SK-N-SH (cell line): ENCODE measurements at regions not wholly inside any gene's neighbourhood (a gene's known extent, or its start where the extent isn't known, plus 50 kb on each side); places are given as distances from the start of the nearest gene placed in this dataset.

Experiments used
- CTCF ChIA-PET: fragments of 300-600, 350-600 bp; formaldehyde crosslinking; extraction: SDS; loops from one replicate; lab custom pipeline; 2021; lab: Yijun Ruan, JAX
- POLR2A ChIA-PET: fragments of 350-600 bp; sonication (Branson Sonifier 250); formaldehyde crosslinking; extraction: SDS; loops from one replicate; lab custom pipeline; 2020; ENCODE audit warnings: antibody characterized with exemption, inconsistent platforms; lab: Yijun Ruan, JAX
- DNase-seq: peaks from one replicate; pipeline ENCODE4 v3.0.0; 2012
- H2AFZ ChIP-seq: fragments of 200-600 bp; sonication (generic); 2 replicates; pipeline ENCODE4 v1.8.1; 2016; ENCODE audit warnings: antibody characterized with exemption, mild to moderate bottlenecking, low read depth
- H3F3A ChIP-seq: fragments of 200-600 bp; sonication (generic); replicated peaks from 2 replicates; pipeline ENCODE3; 2016; ENCODE audit warnings: antibody characterized with exemption, mild to moderate bottlenecking; ENCODE audit not compliant: insufficient read depth
- H3K27ac ChIP-seq, 2 experiments: fragments of 200-500 bp in 1 of 2; fragments of 200-600 bp in 1 of 2; sonication (Bioruptor generic) in 1 of 2; sonication (generic), shearing (Covaris generic) in 1 of 2; 2 replicates each; pipeline versions ENCODE4 v1.5.1 to v1.6.1; 2014 to 2016; ENCODE audit warnings: low read depth in 2 of 2, inconsistent platforms in 1 of 2, low read length in 1 of 2, mild to moderate bottlenecking in 1 of 2, mixed read lengths in 1 of 2
- H3K27me3 ChIP-seq: fragments of 200-600 bp; sonication (generic), shearing (Covaris generic); 2 replicates; pipeline ENCODE4 v1.6.1; 2016; ENCODE audit warnings: mixed run types; ENCODE audit not compliant: insufficient read depth
- H3K36me3 ChIP-seq, 2 experiments: fragments of 200-500 bp in 1 of 2; fragments of 200-600 bp in 1 of 2; sonication (Bioruptor generic) in 1 of 2; sonication (generic) in 1 of 2; replicated peaks in 1 of 2; 2 replicates each; pipeline versions ENCODE3 to v1.5.1; 2014 to 2016; ENCODE audit warnings: low read length in 1 of 2, mild to moderate bottlenecking in 1 of 2; ENCODE audit not compliant: insufficient read depth in 2 of 2, control insufficient read depth in 1 of 2
- H3K4me1 ChIP-seq, 2 experiments: fragments of 200-500 bp in 1 of 2; fragments of 200-600 bp in 1 of 2; sonication (Bioruptor generic) in 1 of 2; sonication (generic), shearing (Covaris generic) in 1 of 2; 2 replicates each; pipeline versions ENCODE4 v1.5.1 to v1.6.1; 2014 to 2016; ENCODE audit warnings: low read depth in 1 of 2, low read length in 1 of 2, mixed run types in 1 of 2; ENCODE audit not compliant: insufficient read depth in 2 of 2, control insufficient read depth in 1 of 2
- H3K4me2 ChIP-seq: fragments of 200-600 bp; sonication (generic), shearing (Covaris generic); 2 replicates; pipeline ENCODE4 v1.6.1; 2017; ENCODE audit warnings: mixed run types
- H3K4me3 ChIP-seq, 2 experiments: fragments of 200-500 bp in 1 of 2; fragments of 200-600 bp in 1 of 2; sonication (Bioruptor generic) in 1 of 2; sonication (generic), shearing (Covaris generic) in 1 of 2; 2 replicates each; pipeline versions ENCODE4 v1.5.1 to v1.8.1; 2014 to 2016; ENCODE audit warnings: low read depth in 2 of 2, inconsistent platforms in 1 of 2, low read length in 1 of 2, mild to moderate bottlenecking in 1 of 2, mixed read lengths in 1 of 2, moderate library complexity in 1 of 2
- H3K79me2 ChIP-seq: fragments of 200-600 bp; sonication (generic); 2 replicates; pipeline ENCODE4 v1.8.1; 2017; ENCODE audit warnings: mild to moderate bottlenecking; ENCODE audit not compliant: insufficient read depth
- H3K9ac ChIP-seq: fragments of 200-600 bp; sonication (generic); 2 replicates; pipeline ENCODE4 v1.6.1; 2017; ENCODE audit warnings: mixed run types
- H3K9me2 ChIP-seq: fragments of 200-600 bp; sonication (generic); 2 replicates; pipeline ENCODE4 v1.6.1; 2017; ENCODE audit warnings: mixed run types
- H3K9me3 ChIP-seq: fragments of 200-600 bp; sonication (generic); 2 replicates; pipeline ENCODE4 v1.6.1; 2017; ENCODE audit warnings: mixed run types, mild to moderate bottlenecking, moderate library complexity
- H4K20me1 ChIP-seq: fragments of 200-600 bp; sonication (generic); 2 replicates; pipeline ENCODE4 v1.6.1; 2017; ENCODE audit warnings: mild to moderate bottlenecking, mixed run types; ENCODE audit not compliant: insufficient read depth
- GABPA ChIP-seq: IDR thresholded peaks from 2 replicates; pipeline ENCODE4 v1.4.0; 2012; ENCODE audit warnings: low read depth, mild to moderate bottlenecking
- MXI1 ChIP-seq: IDR thresholded peaks from 2 replicates; pipeline ENCODE4 v1.6.1; 2012; ENCODE audit warnings: mild to moderate bottlenecking, low read depth, low read length, improper control_type of control experiment
- RCOR1 ChIP-seq: fragments of 150-350 bp; IDR thresholded peaks from 2 replicates; pipeline ENCODE4 v1.6.1; 2017; ENCODE audit warnings: antibody characterized with exemption, low read length
- RFX5 ChIP-seq: IDR thresholded peaks from 2 replicates; pipeline ENCODE4 v1.6.1; 2012; ENCODE audit warnings: mild to moderate bottlenecking, improper control_type of control experiment, low read length
- TAF1 ChIP-seq: IDR thresholded peaks from 2 replicates; pipeline ENCODE4 v1.6.1; 2012; ENCODE audit warnings: low read depth, mild to moderate bottlenecking, low read length, moderate library complexity, borderline replicate concordance
- WGBS: methylation state at CpG from one replicate; pipeline ENCODE4 v1.1.6; 2017; ENCODE audit warnings: low lambda C conversion rate; 5-methylcytosine and 5-hydroxymethylcytosine counted together
- TF ChIP-seq, protein P1 (sequence below): fragments of 200-600 bp; sonication (generic); IDR thresholded peaks from 2 replicates; pipeline ENCODE4 v1.6.1; 2017; ENCODE audit warnings: antibody characterized with exemption, mild to moderate bottlenecking, moderate library complexity
- TF ChIP-seq, protein P2 (sequence below): IDR thresholded peaks from 2 replicates; pipeline ENCODE4 v1.4.0; 2012; ENCODE audit warnings: low read depth
- TF ChIP-seq, protein P3 (sequence below): IDR thresholded peaks from 2 replicates; pipeline ENCODE4 v1.6.1; 2012; ENCODE audit warnings: mild to moderate bottlenecking, low read depth, low read length, moderate library complexity
- TF ChIP-seq, protein P4 (sequence below): IDR thresholded peaks from 2 replicates; pipeline ENCODE4 v1.4.0; 2012; ENCODE audit warnings: low read depth, borderline replicate concordance

DNA sequence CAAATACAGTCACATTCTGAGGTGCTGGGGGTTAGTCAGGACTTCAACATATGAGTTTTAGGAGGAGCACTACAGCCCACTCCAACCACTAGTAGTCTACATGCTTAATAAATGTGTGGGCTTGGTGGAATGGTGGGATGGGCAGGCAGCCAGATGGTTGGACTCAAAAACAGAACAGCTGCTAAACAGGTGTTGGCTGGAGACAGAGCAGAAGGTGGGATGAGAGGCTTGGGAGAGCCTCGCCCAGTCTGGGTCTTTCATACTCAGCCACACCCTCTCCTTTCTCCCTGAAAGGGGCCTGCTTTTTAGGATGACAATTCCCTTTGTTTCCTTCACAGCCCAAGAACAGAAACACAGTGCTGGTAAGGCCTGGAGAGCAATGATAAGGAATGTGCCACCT, 143.9 kb upstream of the KLHL29 start (continued):
- TF ChIP-seq, protein P1, sequence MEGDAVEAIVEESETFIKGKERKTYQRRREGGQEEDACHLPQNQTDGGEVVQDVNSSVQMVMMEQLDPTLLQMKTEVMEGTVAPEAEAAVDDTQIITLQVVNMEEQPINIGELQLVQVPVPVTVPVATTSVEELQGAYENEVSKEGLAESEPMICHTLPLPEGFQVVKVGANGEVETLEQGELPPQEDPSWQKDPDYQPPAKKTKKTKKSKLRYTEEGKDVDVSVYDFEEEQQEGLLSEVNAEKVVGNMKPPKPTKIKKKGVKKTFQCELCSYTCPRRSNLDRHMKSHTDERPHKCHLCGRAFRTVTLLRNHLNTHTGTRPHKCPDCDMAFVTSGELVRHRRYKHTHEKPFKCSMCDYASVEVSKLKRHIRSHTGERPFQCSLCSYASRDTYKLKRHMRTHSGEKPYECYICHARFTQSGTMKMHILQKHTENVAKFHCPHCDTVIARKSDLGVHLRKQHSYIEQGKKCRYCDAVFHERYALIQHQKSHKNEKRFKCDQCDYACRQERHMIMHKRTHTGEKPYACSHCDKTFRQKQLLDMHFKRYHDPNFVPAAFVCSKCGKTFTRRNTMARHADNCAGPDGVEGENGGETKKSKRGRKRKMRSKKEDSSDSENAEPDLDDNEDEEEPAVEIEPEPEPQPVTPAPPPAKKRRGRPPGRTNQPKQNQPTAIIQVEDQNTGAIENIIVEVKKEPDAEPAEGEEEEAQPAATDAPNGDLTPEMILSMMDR: no peak
- no peak for TF ChIP-seq RFX5
- TF ChIP-seq, protein P2, sequence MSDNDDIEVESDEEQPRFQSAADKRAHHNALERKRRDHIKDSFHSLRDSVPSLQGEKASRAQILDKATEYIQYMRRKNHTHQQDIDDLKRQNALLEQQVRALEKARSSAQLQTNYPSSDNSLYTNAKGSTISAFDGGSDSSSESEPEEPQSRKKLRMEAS: no peak
- TF ChIP-seq, protein P3, sequence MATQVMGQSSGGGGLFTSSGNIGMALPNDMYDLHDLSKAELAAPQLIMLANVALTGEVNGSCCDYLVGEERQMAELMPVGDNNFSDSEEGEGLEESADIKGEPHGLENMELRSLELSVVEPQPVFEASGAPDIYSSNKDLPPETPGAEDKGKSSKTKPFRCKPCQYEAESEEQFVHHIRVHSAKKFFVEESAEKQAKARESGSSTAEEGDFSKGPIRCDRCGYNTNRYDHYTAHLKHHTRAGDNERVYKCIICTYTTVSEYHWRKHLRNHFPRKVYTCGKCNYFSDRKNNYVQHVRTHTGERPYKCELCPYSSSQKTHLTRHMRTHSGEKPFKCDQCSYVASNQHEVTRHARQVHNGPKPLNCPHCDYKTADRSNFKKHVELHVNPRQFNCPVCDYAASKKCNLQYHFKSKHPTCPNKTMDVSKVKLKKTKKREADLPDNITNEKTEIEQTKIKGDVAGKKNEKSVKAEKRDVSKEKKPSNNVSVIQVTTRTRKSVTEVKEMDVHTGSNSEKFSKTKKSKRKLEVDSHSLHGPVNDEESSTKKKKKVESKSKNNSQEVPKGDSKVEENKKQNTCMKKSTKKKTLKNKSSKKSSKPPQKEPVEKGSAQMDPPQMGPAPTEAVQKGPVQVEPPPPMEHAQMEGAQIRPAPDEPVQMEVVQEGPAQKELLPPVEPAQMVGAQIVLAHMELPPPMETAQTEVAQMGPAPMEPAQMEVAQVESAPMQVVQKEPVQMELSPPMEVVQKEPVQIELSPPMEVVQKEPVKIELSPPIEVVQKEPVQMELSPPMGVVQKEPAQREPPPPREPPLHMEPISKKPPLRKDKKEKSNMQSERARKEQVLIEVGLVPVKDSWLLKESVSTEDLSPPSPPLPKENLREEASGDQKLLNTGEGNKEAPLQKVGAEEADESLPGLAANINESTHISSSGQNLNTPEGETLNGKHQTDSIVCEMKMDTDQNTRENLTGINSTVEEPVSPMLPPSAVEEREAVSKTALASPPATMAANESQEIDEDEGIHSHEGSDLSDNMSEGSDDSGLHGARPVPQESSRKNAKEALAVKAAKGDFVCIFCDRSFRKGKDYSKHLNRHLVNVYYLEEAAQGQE: no peak

DNA sequence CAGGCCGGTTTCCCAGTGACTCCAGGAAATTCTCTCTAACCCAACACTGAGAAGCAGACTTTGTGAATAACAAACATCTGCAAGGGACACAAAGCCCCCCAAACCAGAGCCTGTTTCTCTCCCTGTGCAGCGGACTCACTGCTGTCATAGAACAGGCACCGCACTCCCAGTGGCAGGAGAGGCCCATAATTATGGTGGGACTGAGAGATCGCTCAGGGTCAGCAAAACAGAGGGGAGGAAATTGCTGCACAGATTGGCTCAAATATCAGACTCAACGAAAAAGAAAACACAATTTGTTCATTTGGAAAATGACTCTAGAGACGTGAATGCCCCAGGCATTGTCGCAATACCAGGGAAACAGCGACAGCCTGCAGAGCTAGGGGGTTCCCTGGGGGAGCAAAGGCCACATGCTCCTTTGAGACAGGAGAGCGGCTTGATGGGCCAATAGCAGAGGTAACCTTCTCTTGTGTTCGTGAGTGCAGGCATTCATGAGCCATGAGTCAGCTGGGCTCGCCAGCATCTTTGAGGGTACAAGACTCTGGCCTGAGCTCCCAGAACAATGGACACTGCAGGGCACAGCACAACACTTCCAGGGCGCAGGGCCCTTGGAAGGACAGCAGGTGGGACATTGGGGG, 143.3 kb upstream of the KLHL29 start:
- WGBS: 46% methylated on average over 10 of the region's 12 CpGs
- Histone ChIP-seq H3K9me3 (no peaks in the 10 kb centered on the region), H3K4me2 (no peak overlapping the region), H3F3A (no peaks in the 10 kb centered on the region), H2AFZ (no peak overlapping the region), H3K4me3 (no peak overlapping the region), H3K9me2 (no peaks in the 10 kb centered on the region), H4K20me1 (no peaks in the 10 kb centered on the region), H3K4me1 (no peaks in the 10 kb centered on the region; a peak in 1 of 4 replicates), H3K36me3 (no peaks in the 10 kb centered on the region), H3K9ac (no peak overlapping the region), H3K79me2 (no peaks in the 10 kb centered on the region), H3K27ac (no peak overlapping the region), H3K27me3 (no peaks in the 10 kb centered on the region)
- CTCF ChIA-PET: no interaction called here
- TF ChIP-seq, protein P4, sequence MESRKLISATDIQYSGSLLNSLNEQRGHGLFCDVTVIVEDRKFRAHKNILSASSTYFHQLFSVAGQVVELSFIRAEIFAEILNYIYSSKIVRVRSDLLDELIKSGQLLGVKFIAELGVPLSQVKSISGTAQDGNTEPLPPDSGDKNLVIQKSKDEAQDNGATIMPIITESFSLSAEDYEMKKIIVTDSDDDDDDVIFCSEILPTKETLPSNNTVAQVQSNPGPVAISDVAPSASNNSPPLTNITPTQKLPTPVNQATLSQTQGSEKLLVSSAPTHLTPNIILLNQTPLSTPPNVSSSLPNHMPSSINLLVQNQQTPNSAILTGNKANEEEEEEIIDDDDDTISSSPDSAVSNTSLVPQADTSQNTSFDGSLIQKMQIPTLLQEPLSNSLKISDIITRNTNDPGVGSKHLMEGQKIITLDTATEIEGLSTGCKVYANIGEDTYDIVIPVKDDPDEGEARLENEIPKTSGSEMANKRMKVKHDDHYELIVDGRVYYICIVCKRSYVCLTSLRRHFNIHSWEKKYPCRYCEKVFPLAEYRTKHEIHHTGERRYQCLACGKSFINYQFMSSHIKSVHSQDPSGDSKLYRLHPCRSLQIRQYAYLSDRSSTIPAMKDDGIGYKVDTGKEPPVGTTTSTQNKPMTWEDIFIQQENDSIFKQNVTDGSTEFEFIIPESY: no peak
- TF ChIP-seq, protein P2: no peak
- TF ChIP-seq RCOR1 (no peak), MXI1 (no peak), TAF1 (no peak), GABPA (no peak)
- POLR2A ChIA-PET: no interaction called here
- no peak for DNase-seq
